Stimulated activated CD4-positive, alpha-beta T cell treated with anti-CD3 and anti-CD28 coated beads, Interleukin-12 subunit alpha, Interleukin-12 subunit beta, amount 100 ng/mL, for 48 hours (primary cell): ENCODE measurements at regions not wholly inside any gene's neighbourhood (a gene's known extent, or its start where the extent isn't known, plus 50 kb on each side); places are given as distances from the start of the nearest gene placed in this dataset.

Experiments
- DNase-seq, 3 donors: peaks; one replicate each; pipeline ENCODE4 v3.0.0-alpha.2; 2020; ENCODE audit warnings: low read depth in 2 of 3, low spot score in 1 of 3

DNA sequence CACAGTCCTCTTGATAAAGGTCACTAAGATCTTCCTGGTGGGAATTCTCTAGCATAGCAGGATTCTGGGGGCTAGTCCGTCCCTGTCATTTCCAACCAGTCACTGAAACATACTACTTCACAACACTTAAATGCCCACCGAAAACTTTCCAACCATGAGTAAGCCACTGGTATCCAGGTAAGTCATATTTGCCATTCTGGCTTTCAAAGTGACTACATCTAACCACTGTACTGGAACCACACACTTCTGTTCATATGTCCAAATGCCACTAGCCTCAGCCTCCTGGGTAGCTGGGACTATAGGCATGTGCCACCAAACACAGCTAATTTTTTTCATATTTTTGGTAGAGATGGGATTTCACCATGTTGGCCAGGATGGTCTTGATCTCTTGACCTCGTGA lies 64.3 kb upstream of the VANGL1 start:
- no peak for DNase-seq

DNA sequence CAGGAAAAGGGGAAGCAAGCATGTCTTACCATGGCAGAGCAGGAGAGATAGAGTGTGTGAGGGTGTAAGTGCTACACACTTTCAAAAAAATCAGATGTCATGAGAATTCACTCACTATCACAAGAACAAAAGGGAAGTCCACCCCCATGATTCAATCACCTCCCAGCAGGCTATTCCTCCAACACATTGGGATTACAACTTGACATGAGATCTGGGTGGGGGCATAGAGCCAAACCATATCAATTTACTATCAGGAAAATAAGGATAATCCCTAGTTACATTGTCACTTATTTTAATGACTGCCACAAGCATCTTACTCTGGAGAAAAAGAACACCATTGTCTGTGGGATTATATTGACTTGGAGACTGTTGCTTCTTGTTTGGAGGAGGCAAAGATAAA lies 66.1 kb upstream of the VANGL1 start:
- no peak for DNase-seq

DNA sequence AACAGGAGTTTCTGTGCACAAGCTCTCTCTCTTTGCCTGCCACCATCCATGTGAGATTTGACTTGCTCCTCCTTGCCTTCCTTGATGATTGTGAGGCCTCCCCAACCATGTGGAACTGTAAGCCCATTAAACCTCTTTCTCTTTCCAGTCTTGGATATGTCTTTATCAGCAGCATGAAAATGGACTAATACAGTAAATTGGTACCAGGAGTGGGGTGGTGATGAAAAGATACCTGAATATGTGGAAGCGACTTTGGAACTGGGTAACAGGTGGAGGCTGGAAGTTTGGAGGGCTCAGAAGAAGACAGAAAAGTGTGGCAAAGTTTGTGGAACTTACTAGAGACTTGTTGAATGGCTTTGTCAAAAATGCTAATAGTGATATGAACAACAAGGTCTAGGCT lies 69.1 kb upstream of the VANGL1 start:
- DNase-seq = no peak

DNA sequence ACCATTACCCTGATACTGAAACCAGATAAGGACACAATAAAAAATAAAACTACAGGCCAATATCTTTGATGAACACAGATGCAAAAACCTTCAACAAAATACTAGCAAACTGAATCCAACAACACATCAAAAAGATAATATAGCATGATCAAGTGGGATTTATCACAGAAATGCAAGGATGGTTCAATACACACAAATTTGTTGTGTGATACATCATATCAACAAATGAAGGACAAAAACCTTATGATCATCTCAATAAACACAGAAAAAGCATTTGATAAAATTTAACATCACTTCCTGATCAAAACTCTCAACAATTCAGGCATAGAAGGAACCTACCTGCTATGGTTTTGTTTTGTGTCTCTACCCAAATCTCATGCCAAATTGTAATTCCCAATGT lies 74.3 kb upstream of the VANGL1 start:
- DNase-seq = no peak

DNA sequence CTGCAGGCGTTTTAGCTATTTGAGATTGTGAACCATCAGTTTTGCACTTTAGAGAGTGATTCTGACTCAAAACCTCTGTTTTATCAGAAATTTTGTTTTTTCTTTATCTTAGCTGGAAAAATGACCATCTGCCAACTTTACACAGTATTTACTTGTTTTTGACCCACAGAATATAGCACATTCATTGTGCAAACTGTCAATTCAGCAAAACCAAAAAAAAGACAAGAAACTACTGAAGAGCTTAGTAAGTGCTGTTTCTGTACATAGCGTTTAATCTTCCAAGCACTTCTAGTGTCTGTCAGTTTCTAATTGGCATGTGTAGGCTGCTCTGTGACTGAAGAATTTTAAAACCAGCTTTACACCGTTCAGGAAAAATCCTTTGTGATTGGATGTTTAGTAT lies 76.0 kb upstream of the VANGL1 start:
- no peak for DNase-seq

DNA sequence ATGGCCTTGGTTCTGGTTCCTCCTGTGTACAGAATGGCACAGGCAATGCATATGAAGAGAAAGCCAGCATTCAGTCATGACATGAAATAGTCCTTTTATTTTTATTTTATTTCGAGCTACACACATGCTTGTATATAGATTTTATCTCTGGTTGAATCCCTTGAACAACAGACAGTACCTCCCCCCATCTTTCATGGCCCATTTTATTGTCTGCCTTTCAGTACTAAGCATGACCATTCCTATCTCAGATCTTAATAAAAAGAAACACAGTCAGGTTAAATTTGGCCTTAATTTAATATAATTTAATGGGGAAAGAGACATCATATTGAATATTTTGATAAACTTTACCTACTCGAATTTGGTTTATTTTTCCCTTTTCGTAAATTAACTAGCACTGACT lies 76.4 kb upstream of the VANGL1 start:
- DNase-seq = no peak

DNA sequence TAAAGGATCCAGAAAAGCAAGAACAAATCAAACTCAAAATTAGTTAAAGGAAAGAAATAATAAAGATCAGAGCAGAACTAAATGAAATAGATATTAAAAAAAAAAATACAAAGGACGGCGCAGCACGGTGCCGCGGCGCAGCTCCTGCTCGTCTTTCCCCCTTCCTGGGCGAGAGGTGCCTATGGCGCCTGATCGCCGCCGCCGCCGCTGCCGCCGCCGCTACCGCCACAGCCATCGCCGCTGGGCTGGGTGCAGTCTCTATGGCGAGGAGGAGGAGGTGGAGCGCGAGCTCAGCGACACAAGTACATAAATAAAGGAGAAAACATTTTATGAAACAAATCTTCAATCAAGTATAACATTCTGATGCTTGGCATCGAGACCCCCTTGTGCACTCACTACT lies 77.6 kb upstream of the VANGL1 start:
- no peak for DNase-seq

DNA sequence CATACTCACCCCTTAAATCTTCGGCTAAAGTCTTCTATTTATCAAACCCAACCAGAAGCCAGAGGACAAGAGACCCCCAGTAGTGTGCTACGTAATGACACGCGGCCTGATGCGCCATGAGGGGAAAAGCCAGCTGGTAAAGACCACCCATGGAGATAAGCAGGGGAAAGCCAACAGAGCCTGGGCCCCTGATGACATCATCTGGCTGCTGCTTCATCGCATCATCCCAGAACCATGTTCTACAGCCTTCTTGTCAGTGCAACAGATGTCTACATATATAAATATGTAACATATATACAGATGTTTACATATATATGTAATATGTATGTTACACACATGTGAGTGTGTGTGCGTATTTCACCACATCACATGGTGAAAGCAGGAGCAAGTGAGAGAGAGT lies 81.7 kb upstream of the VANGL1 start:
- no peak for DNase-seq

DNA sequence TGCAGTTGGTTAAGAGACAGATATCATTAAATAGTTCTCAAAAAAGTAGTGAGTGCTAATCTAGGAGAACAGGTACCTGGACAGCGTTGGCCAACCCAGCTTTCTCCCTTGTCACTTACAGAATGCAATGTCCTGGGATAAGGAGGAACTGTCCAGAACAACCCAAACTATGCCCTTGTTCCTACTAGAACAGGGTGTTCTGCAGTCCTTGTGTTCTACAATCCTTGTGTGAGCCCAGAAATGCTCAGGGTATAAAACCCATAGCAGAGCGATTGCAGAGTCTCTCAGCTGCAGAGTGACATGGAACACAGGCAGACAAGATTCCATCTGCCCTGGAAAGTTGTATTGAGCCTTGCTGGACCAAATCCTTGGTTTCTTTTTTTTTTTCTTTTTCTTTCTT lies 83.5 kb upstream of the VANGL1 start:
- no peak for DNase-seq

DNA sequence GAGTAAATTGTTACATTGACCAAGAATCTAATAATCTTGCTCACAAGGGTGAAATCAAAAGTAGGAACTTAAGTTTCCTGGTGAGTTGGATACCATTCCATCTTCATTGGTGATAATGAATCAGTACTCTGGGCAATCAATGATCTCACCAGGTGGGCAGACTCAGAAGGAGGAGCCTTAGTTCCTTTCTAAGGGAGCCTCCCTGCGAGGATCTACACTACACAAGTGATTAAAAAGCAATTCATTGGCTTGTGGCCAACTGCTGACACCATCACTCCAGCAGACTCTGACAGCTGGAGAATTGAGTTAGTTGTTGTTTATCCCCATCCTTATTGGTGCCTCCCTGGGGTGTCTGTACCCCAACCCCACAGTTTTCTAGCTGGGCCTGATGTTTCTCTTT lies 84.1 kb upstream of the VANGL1 start:
- DNase-seq = no peak

DNA sequence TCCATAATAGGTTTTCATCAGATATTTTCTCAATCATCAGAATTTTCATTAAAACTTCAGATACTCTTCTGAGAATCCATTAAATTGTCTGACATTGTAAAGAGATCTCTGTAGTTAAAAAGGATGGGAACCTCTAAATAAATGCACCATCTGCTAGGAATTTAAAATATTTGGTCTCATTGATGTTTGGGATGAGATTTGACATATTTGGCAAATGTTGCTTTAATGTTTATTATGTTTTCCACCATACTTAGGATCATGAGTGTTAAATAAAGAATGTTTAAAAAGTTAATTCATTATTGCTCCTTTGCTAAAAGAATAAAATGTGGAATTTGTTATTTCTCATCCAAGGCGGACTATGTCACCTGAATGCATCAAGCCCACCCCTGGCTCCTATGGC lies 85.5 kb upstream of the VANGL1 start:
- no peak for DNase-seq

DNA sequence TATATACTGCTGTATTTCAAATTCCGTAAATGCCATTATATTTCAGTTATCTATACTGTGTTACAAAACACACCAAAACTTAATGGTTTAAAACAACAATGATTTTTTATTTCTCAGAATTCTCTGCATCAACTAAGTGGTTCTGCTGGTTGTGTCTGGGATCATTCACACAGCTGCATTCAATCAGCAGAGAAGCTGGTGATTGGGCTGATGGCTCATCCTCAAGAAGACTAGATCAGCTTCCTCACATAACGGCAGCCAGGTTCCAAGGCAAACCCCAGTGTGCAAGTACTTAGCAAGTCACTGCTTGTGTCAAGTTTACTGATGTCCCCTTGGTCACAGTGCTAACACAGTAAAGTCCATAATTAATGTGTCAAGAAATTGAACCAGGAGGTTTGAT lies 86.3 kb upstream of the VANGL1 start:
- DNase-seq = no peak

DNA sequence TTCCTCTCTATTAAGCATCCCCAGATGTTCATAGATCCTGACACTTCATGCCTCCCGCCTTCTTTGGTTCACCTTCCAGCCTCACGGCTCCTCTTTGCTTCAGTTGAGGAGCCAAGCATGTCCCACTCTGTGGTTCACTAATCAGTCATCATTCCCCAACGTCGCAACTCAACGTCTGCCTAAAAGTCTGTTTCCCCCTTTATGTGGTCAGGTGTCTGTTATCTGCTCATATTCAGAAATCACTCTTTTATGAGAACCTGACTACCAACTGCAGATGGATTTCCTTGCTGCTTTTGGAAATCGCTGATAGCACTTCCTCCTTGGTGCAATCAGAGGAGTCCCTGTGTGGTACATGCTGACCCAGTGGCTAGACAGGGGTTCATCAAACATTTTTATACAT lies 94.1 kb upstream of the VANGL1 start:
- no peak for DNase-seq

DNA sequence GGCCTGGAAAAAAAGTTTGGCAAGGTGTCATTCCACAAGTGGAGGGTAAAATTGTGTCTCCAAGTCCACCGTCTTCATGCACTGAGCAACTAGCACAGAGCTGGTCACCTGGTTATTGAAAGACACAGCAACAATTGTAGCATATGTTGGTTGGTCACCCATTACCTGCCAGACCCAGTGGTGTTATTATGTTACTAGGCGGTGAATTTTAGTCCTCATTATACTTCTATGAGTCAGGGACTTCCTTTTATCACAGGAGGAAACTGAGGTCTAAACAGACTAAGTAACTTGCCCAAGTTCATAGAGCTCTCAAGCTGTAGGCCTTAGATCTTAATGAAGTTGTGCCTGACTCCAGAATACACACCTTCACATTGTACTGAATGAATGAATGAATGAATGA lies 94.9 kb upstream of the VANGL1 start:
- DNase-seq = no peak

DNA sequence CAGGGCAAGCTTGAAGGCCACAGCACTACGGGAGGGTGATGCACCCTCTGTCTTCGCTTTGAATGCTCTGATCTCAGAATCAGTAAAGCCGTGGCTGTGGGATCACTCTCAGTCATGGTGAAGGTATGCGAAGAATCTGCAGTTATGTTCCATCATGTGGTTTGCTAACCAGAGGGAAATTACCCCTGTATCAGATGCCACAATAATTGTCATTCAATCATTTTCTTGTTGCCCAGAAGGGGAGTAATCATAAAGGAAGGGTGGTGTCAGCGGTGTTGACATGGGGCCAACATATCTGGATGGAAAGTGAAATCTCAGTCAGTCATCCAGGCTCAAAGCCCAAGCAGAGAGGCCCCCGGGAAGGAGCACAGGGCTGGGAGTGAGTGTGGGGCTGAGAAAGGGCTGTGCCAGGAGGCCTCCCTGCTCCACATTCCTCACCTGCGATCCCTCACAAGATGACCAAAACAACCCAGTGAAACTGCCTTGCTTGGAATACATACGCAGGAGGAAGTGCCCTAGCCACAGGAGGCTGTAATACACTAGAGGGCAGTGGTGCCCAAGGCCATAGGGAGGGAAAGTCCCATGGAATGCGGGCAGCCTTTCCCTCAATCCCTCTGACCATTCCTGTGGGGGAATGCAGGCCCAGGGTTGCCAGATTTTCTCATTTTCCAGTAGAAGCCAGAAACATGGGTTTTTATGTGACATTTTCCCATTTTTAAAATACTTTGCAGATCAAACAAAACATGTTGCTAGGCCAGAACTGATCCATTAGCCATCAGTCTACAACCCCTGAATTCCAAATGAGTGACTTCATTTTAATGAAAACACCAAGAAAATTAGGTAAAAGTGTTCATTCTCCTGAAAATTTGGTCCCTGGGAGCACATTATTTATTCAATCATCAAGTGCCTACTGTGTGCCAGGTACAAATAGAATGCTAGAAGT lies 95.7 kb upstream of the VANGL1 start:
- no peak for DNase-seq

DNA sequence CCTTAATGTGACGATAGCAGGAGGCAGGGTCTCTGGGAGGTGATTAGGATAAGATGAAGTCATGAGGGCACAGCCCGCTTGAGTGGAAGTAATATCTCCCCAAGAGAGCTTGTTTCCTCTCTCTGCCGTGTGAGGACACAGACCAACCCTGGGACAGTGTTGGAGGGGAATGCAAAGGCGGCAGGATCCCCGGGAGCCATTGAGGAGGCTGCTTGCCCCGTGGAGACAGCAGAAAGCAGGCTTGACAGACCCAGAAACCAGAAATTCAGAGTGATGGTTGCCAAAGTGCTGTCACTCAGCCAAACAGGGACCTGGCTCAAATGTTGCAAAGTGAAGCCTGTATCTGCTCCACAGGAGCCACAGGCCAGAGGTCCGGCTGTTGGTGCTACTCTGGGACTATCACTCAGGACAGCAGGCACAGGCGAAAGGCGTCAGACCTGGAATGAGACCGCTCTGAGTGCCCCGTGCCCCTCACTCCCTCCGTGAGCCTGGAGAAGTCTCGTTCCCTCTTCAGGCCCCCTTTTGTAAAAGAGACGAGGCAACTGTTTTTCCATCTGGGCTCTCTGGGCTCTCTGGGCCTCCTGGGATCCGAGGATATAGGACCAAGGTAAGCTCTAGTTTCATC lies 96.6 kb upstream of the VANGL1 start:
- DNase-seq = no peak

DNA sequence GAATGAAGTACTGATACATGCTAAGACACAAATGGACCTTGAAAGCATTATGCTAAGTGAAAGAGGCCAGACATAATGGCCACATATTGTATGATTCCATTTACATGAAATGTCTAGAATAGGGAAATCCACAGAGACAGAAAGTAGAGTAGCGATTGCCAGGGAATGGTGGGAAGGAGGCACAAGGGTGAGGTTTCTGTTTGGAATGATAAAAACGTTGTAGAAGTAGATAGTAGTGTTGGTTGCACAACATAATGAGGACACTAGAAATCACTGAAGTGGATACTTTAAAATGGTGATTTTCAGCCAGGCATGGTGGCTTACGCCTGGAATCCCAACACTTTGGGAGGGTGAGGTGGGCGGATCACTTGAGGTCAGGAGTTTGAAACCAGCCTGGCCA lies 97.6 kb upstream of the VANGL1 start:
- no peak for DNase-seq

DNA sequence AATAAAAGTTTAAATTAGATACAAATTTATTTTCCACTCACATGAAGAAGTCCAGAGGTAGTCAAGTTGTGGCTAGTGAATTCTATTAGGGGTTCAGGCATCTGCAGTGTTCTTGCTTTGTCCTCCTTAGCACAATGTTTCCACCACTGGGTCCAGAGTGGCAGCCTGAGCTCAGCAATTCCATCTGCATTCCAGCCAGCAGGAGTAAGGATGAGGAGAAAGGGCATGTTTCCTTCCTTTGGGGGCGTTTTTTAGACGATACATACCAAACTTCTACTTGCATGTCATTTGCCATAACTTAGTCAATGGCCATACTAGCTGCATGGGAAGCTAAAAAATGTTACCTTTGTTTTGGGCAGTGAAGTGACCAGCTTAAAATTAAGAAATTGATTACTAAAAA lies 98.5 kb upstream of the VANGL1 start:
- DNase-seq = no peak

DNA sequence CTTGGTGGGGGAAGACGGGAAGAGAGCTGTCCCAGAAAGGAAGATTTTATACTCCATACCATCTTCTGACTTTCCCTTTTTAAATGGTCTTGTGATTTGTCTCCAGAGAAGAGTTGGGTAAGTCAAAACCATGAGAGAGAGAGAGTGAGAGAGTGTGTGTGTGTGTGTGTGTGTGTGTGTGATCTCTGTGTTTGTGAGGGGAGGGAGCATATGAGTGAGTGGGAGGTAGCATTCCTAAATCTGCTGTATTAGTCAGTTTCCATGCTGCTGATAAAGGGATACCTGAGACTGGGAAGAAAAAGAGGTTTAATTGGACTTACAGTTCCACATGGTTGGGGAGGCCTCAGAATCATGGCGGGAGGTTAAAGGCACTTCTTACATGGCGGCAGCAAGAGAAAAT lies 102.0 kb upstream of the VANGL1 start:
- no peak for DNase-seq

DNA sequence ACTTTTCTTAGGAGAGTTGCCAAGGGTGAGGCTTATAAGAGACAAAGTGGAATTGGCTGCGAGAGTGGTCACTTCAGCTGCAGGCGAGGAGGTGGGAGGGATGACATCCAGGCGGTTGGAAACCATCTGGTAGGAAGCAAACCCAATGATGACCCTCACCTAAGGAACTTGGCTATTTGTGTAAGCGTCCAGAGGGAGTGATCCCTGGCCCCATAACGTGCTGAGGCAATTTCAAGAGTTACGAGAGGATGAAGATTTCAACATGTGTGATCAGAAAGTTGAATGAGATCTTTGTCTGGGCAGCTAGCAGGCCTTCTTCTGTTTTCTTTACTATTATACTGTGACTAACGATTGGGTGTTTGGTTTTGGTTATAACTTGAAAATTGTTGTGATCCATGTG lies 102.7 kb upstream of the VANGL1 start:
- DNase-seq = no peak

DNA sequence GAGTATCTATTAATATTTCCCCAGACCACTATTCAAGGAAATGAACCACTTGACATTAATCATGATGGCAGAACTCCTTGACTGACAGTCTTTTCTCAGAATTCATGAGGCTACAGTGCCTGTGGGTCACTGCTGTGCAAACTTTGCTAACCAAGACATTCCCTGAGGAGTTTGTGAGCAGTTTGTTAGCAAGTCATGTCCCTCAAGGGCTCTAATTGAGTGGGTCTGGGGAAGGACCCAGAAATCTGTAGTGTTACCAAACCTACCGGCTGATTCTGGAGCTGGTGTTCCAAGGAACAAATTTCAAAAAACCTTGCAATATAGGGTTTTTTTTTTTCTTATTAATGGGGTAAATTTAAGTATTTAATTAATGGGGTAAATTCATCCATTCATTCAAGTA lies 103.2 kb upstream of the VANGL1 start:
- DNase-seq = no peak

DNA sequence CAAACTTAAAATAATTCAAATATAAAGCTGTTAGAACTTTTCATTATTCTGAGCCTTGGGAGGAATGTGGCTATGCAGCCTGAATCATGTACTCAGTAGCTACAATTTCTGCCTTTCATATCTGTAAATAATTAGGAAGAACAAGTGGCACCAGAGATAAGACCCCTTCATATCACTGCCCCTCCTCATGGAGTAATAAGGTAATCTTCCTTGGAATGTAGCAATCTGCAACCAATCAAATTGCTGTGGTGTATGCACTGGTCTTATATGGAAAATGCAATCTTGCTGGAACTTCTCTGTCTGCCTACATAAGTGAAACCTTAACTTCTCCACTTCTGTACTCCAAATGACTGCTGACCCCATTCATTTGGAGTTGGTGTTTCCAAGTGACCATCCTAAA lies 104.4 kb upstream of the VANGL1 start:
- no peak for DNase-seq

DNA sequence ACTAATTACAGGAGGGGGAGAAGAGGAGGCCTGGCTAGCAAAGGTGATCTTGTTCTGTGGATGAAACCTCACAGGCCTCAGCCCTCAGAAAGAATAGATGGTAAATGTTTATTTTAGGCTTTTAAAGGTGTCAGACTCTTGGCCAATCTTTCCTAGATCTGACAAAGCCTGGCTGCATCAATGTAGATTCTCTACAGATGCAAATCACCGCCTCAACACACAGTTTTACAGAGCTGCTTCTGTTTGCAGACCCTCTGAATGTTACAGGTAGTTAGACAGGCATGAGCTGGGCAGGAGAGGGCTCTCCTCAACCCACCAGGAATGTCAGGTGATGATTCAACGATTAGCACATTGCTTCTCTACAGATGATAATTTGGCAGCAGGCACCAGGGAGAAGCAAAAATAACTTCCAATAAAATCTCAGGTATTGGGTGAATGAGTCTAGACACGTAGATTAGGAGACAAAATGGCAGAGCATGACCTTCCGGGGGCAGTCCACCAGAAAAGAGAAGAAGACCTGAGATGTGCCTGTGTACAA lies 105.4 kb upstream of the VANGL1 start:
- no peak for DNase-seq
